Activated naive CD4-positive, alpha-beta T cell treated with anti-CD3 and anti-CD28 coated beads, Interleukin-2, amount 10 ng/mL, durations not matched to agents 7 days and 5 days (primary cell): ENCODE measurements at regions not wholly inside any gene's neighbourhood (a gene's known extent, or its start where the extent isn't known, plus 50 kb on each side); places are given as distances from the start of the nearest gene placed in this dataset.

ENCODE experiments used
- CTCF ChIA-PET: fragments of 350-600 bp; sonication (Branson Sonifier 250); formaldehyde crosslinking; loops from one replicate; lab custom pipeline; 2021; ENCODE audit warnings: antibody characterized with exemption; lab: Charles Lee
- DNase-seq: peaks from one replicate; pipeline ENCODE4 v3.0.0-alpha.2; 2020
- H3K27ac Mint-ChIP-seq: one replicate; pipeline ENCODE4 v1.8.0; 2021; ENCODE audit warnings: mild to moderate bottlenecking, moderate library complexity, mixed read lengths
- H3K27me3 Mint-ChIP-seq: one replicate; pipeline ENCODE4 v1.8.0; 2021; ENCODE audit warnings: mild to moderate bottlenecking, mixed read lengths
- H3K36me3 Mint-ChIP-seq: one replicate; pipeline ENCODE4 v1.8.0; 2021; ENCODE audit warnings: mixed read lengths
- H3K4me1 Mint-ChIP-seq: one replicate; pipeline ENCODE4 v1.8.0; 2021; ENCODE audit warnings: mixed read lengths
- H3K4me3 Mint-ChIP-seq: one replicate; pipeline ENCODE4 v1.8.0; 2021; ENCODE audit warnings: mild to moderate bottlenecking, moderate library complexity, mixed read lengths
- H3K9me3 Mint-ChIP-seq: one replicate; pipeline ENCODE4 v1.8.0; 2021; ENCODE audit warnings: mixed read lengths

- Mint-ChIP-seq H3K4me3 (no peak overlapping the region), H3K27ac (no peak overlapping the region), H3K27me3 (no peaks in the 10 kb centered on the region), H3K36me3 (no peaks in the 10 kb centered on the region), H3K4me1 (no peaks in the 10 kb centered on the region), H3K9me3 (no peaks in the 10 kb centered on the region)
- no peak for DNase-seq
- CTCF ChIA-PET, result no interaction called here
These were observed 121.3 kb upstream of the EPHA4 start for GRCh38 chr2:221693365-221693764.

DNA sequence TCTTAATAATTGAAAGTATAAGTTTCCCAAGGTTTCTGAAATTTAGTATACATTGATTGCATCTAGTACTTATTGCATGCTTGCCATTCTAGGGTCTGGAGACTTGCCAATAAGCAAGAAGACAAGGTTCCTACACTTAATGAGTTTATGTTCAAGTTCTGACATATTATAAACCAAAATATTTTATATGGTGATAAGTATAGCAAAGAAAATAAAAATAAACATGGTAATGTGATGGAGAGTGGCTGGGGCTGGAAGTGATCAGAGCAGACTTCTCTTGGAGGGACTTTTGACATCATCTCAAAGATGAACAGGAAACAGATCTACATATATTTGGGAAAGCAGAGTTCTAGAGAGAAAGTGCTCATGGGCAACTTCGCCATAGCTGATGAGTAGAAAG, 119.5 kb upstream of the EPHA4 start:
- no peak for DNase-seq
- Mint-ChIP-seq H3K9me3 (no peaks in the 10 kb centered on the region), H3K4me3 (no peak overlapping the region), H3K4me1 (no peaks in the 10 kb centered on the region), H3K36me3 (no peaks in the 10 kb centered on the region), H3K27ac (no peak overlapping the region), H3K27me3 (no peaks in the 10 kb centered on the region)
- CTCF ChIA-PET, result interaction anchor here (0.5 kb wide), 1 partner anchor 1883 kb away, joined by 3 read pairs; no protein-coding TSS in a partner anchor

- H3K27ac Mint-ChIP-seq, result no peak overlapping the region
- no peak for DNase-seq
- no peaks in the 10 kb centered on the region for H3K36me3 Mint-ChIP-seq
- H3K4me1 Mint-ChIP-seq, result no peaks in the 10 kb centered on the region
- CTCF ChIA-PET, result no interaction called here
- no peaks in the 10 kb centered on the region for H3K9me3 Mint-ChIP-seq
- no peak overlapping the region for H3K4me3 Mint-ChIP-seq
- no peaks in the 10 kb centered on the region for H3K27me3 Mint-ChIP-seq
These were observed 117.0 kb upstream of the EPHA4 start for GRCh38 chr2:221689140-221689539.

DNA sequence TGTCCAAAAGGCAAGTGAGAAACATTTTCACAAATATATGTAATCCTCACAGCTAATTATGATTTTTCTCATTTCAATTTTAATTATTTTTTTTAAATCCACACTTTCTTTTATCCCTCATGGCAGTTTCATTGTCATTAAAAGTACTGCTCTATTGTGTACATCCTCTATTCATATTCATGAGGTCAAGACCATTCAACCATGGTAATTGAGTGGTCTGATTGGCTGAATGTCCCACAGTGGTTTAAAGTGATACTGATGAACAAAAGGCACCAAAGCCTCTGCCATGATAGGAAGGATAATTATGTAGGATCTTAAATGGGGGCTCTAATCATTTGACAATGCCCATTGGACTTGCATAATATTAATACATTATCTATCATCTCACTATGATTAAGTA, 108.4 kb upstream of the EPHA4 start:
- Mint-ChIP-seq H3K4me3 (no peak overlapping the region), H3K27ac (no peak overlapping the region), H3K27me3 (no peaks in the 10 kb centered on the region), H3K36me3 (no peaks in the 10 kb centered on the region), H3K4me1 (no peaks in the 10 kb centered on the region), H3K9me3 (no peaks in the 10 kb centered on the region)
- no peak for DNase-seq
- CTCF ChIA-PET, result interaction anchor here (0.6 kb wide), 1 partner anchor 38 kb away, joined by 3 read pairs; no protein-coding TSS in a partner anchor

DNA sequence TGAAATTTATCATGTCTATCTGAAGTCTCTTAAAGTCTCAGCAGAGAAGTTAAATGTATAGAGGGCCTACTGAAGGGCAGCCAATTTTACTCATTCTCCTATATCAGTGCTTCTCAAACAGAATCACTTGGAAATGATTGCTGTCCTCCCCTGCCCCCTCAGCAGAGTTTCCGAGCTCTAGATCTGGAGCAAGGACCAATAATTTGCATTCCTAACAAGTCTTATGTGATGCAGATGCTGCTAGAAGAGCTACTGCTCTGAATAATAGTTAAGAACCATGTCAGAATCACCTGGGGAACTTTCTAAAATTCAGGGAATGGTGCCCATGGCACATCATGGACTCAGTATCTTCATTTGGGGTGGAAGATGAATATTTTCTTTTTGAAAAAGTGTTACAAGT, 105.6 kb upstream of the EPHA4 start:
- H3K4me1 Mint-ChIP-seq, result no peaks in the 10 kb centered on the region
- no peak overlapping the region for H3K27ac Mint-ChIP-seq
- no peaks in the 10 kb centered on the region for H3K36me3 Mint-ChIP-seq
- H3K4me3 Mint-ChIP-seq, result no peak overlapping the region
- H3K9me3 Mint-ChIP-seq, result no peaks in the 10 kb centered on the region
- no peak for DNase-seq
- CTCF ChIA-PET, result no interaction called here
- no peaks in the 10 kb centered on the region for H3K27me3 Mint-ChIP-seq

DNA sequence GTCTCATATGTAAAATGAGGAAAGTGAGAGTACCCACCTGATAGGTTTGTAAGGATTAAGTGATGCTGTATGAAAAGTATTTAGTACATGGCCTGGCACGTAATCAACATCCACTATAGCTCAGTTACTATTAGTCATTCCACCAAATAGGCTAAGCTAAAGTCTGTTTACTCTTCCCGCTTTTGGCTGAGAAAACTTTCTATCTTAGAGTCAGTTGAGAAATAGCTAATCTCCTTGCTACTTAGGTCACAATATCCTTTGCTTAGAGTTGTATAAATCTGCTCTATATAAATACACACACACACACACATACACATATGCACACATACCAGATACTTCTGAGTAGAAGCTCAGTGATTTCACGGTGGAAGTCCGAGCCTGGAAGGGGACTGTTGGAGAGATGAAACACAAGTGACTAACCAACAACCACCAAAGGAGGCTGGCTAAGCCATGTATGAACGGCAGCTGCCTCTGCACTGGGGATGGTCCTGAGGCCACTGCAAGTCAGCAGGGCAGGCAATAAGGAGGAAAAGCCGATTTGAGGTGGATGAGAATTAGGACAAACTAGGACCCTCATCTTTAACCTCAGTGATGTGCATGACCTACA, 104.6 kb upstream of the EPHA4 start:
- H3K27me3 Mint-ChIP-seq, result no peaks in the 10 kb centered on the region
- no peaks in the 10 kb centered on the region for H3K4me1 Mint-ChIP-seq
- H3K4me3 Mint-ChIP-seq, result no peak overlapping the region
- no peaks in the 10 kb centered on the region for H3K36me3 Mint-ChIP-seq
- no peak for DNase-seq
- CTCF ChIA-PET, result no interaction called here
- H3K9me3 Mint-ChIP-seq, result no peaks in the 10 kb centered on the region
- no peak overlapping the region for H3K27ac Mint-ChIP-seq

GRCh38 chr2:221675201-221675908, 103.3 kb upstream of the EPHA4 start:
- no peak for DNase-seq
- CTCF ChIA-PET, result no interaction called here
- H3K27me3 Mint-ChIP-seq, result no peaks in the 10 kb centered on the region
- H3K36me3 Mint-ChIP-seq, result no peaks in the 10 kb centered on the region
- no peaks in the 10 kb centered on the region for H3K9me3 Mint-ChIP-seq
- no peak overlapping the region for H3K27ac Mint-ChIP-seq
- H3K4me1 Mint-ChIP-seq, result no peaks in the 10 kb centered on the region
- no peak overlapping the region for H3K4me3 Mint-ChIP-seq

DNA sequence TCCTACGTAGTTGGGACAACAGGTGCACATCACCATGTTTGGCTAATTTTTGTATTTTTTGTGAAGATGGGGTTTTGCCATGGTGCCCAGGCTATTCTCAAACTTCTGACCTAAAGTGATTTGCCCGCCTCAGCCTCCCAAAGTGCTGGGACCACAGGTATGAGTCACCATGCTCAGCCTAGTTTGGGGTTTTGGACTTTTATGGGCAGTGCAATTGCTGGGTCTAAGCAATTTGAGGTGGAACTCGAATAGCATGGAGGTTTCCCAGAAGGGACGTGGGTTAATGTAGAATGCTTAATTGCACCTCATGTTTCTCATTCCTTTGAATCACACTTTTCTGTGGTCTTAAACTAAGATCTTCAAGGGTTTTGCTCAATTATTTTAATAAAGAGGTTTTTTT, 102.3 kb upstream of the EPHA4 start:
- no peak for DNase-seq
- CTCF ChIA-PET, result no interaction called here
- Mint-ChIP-seq H3K27me3 (no peaks in the 10 kb centered on the region), H3K9me3 (no peaks in the 10 kb centered on the region), H3K4me3 (no peak overlapping the region), H3K4me1 (no peaks in the 10 kb centered on the region), H3K27ac (no peak overlapping the region), H3K36me3 (no peaks in the 10 kb centered on the region)

- no peaks in the 10 kb centered on the region for H3K9me3 Mint-ChIP-seq
- H3K4me3 Mint-ChIP-seq, result no peak overlapping the region
- H3K27ac Mint-ChIP-seq, result no peak overlapping the region
- no peaks in the 10 kb centered on the region for H3K4me1 Mint-ChIP-seq
- CTCF ChIA-PET, result no interaction called here
- DNase-seq, result no peak
- H3K36me3 Mint-ChIP-seq, result no peaks in the 10 kb centered on the region
- no peaks in the 10 kb centered on the region for H3K27me3 Mint-ChIP-seq
These were observed 101.1 kb upstream of the EPHA4 start for GRCh38 chr2:221673248-221673647.

DNA sequence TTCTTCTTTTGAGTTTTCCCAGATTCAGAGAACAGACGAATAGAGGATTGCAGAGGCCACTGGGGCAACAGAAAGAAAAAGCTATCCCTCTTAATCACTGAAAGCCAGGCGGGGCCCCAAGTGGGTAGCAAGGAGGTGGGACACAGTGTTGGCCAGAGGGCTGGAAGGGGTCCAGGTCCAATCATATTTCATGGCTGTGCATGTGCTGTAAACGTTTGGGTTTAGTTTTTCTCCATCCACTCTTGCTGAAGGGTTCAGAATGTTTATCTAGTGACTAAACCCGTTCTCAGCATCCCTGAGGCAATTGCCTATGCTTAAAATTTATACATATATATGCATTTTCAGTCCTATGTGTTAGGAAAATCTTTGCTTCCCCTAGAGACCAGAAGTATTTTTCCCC, 99.4 kb upstream of the EPHA4 start:
- no peak for DNase-seq
- H3K36me3 Mint-ChIP-seq, result no peaks in the 10 kb centered on the region
- H3K4me3 Mint-ChIP-seq, result no peak overlapping the region
- no peaks in the 10 kb centered on the region for H3K9me3 Mint-ChIP-seq
- H3K27ac Mint-ChIP-seq, result no peak overlapping the region
- CTCF ChIA-PET, result no interaction called here
- H3K4me1 Mint-ChIP-seq, result no peaks in the 10 kb centered on the region
- no peaks in the 10 kb centered on the region for H3K27me3 Mint-ChIP-seq

- DNase-seq, result no peak
- H3K36me3 Mint-ChIP-seq, result no peaks in the 10 kb centered on the region
- CTCF ChIA-PET, result no interaction called here
- no peak overlapping the region for H3K27ac Mint-ChIP-seq
- no peaks in the 10 kb centered on the region for H3K9me3 Mint-ChIP-seq
- no peaks in the 10 kb centered on the region for H3K27me3 Mint-ChIP-seq
- no peak overlapping the region for H3K4me3 Mint-ChIP-seq
- no peaks in the 10 kb centered on the region for H3K4me1 Mint-ChIP-seq
These were observed 90.7 kb upstream of the EPHA4 start for GRCh38 chr2:221662689-221663391.

- Mint-ChIP-seq H3K27me3 (no peaks in the 10 kb centered on the region), H3K36me3 (no peaks in the 10 kb centered on the region), H3K4me3 (no peak overlapping the region), H3K9me3 (no peaks in the 10 kb centered on the region), H3K27ac (no peak overlapping the region), H3K4me1 (no peaks in the 10 kb centered on the region)
- CTCF ChIA-PET, result no interaction called here
- no peak for DNase-seq
These were observed 85.7 kb upstream of the EPHA4 start for GRCh38 chr2:221657806-221658205.

DNA sequence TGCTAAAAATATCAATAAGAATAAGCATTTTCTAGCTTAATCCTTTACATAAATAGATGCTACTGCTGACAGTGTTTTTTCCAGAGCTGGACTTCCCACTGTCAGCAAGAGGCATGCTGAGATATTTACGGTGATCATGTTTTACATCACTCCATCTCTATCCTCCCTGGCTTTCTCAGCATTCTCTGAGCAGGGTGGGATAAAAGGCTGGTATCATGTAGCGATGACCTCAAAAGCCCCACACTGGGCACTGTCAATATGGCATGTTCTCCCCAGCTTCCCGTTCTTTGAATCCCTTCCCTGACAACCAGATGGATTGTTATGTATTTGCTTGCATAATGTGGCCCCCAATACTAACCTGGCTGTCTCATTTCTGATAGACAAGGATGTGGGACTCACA, 83.2 kb upstream of the EPHA4 start:
- Mint-ChIP-seq H3K4me1 (no peaks in the 10 kb centered on the region), H3K36me3 (no peaks in the 10 kb centered on the region), H3K4me3 (no peak overlapping the region), H3K27ac (no peak overlapping the region), H3K27me3 (no peaks in the 10 kb centered on the region), H3K9me3 (no peaks in the 10 kb centered on the region)
- no peak for DNase-seq
- CTCF ChIA-PET, result no interaction called here

DNA sequence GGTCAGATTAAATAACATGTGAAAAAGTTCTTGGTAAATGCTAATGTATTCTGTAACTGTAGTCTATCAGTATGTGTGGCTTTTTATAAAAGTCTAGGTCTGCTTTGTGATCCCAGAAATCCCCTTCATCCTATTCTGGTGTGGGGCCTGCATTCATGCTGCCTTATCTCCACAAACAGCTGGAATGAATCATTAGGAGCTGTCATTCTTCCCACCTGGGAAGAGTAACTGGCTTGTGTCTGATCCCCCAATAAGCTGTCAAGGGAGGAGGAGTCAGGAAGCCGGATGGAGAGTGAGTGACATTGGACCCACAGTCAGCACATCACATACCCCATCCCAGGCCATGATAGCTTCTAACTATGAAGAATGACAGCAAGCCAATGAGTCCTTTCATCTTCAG, 81.1 kb upstream of the EPHA4 start:
- no peak for DNase-seq
- Mint-ChIP-seq H3K36me3 (no peaks in the 10 kb centered on the region), H3K27me3 (no peaks in the 10 kb centered on the region), H3K4me3 (no peak overlapping the region), H3K9me3 (no peaks in the 10 kb centered on the region), H3K4me1 (no peaks in the 10 kb centered on the region), H3K27ac (no peak overlapping the region)
- CTCF ChIA-PET, result no interaction called here
